ENCODE measurements at regions not wholly inside any gene's neighbourhood (a gene's known extent, or its start where the extent isn't known, plus 50 kb on each side); places are given as distances from the start of the nearest gene placed in this dataset.
A peak's percentile ranks its signal among the peaks of the same experiment; 100 is the strongest.
"Not testable (repeated sequence)": the region's sequence is repeated elsewhere in the genome, so short reads cannot be mapped to it uniquely, and the experiment has no call there.

DNA sequence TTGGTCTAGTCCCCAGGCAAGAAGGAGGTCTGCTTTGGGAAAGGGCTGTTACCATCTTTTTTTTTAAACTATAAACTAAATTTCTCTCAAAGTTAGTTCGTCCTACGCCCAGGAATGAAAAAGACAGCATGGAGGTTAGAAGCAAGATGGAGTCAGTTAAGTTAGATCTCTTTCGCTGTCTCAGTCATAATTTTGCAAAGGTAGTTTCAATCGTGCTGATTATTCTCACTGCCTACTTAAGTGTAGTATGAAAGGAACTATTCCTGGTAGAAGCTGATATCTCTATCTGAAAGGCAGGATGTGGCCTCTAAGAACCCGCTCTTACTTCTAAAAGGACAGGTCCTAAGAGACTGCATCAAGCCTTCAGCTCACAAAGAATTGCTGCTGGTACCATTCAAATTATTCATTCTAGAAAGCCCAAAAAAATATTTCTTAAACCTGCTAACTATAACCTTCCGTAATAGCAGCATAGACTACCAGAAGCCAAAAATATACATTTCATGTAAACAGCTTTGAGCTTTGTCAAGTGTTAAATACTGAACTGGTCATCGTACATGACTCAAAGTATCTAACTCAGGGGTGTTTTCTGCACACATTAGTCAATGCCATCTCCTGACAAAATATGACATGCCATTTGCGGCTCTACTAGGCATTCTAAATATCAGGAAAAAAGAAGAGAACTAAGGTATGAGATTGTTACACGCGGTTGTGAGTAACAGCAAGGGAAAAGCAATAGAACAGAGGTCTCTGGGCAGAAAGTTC, 96.0 kb upstream of the CCDC80 start:
- no peak for DNase-seq (ENCODE audit: low spot score)

- DNase-seq (ENCODE audit: low spot score), result no peak
These were observed 95.4 kb upstream of the CCDC80 start for GRCh38 chr3:112736386-112736785.

- no peak for DNase-seq (ENCODE audit: low spot score)
These were observed 95.0 kb upstream of the CCDC80 start for GRCh38 chr3:112735926-112736325.

DNA sequence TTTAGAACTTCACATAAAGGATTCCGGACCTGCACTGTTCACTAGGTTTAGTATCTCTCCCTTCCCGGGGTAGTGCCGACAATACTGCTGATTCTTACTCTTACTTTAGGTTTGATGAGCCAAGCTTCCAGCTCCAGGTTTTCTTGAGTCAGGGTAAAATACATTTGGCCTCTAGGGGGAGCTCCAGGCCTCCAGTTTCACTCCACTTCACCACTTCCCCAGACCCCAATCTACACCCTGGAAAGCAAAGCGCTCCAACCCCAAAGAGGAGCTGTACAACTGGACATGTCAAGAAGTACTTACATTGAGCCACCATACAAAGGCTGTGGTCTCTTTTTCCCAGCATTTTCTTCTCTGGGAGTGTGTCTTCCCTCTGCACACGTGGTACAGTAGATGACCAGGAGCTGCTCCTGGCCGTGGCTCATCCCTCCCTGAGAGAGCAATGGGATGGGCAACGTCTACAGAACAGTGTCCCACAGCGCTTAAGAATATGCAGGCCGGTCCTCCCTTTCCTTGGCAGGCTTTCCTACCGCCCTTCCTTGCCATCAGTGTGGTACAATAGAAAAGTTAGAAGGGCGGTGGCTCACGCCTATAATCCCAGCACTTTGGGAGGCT, 93.9 kb upstream of the CCDC80 start:
- peak; percentile 37 for DNase-seq (ENCODE audit: low spot score)

DNA sequence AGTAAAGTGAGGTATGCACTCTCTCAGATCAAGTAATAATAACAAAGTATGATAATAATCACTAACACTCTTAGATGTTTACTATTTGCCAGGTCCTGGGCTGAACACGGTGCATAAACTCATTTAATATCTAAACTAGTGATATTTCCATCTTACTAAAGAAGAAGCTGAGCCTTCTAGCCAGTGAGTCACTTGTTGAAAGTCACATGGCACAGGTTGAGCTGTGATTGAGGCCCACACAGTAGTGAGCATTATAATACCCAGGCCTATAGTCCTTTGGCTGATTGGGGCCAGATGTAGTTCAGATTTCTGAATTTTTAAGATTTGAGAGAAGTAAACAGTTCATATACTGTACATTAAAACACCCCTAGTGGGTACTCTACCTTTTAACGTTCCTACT, 93.2 kb upstream of the CCDC80 start:
- DNase-seq (ENCODE audit: low spot score), result no peak

DNA sequence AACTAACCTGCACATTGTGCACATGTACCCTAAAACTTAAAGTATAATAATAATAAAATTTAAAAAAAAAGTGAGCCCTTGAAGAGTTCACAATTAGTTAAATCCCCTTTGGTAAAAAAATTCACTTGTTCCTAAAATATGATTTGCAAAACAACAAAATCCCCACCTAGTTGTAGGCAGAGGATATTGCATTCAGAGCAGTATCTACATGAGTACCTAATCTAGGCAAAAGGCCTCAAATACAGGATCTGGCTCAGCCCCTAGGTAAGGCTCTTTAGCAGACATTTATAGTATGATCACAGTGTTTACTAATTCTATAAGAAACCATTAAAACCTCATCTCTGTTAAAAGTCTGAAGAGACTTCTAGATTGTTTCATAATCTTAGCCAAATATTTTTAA, 89.3 kb upstream of the CCDC80 start:
- DNase-seq (ENCODE audit: low spot score), result no peak

GRCh38 chr3:112721231-112721630, 80.3 kb upstream of the CCDC80 start:
- no peak for DNase-seq (ENCODE audit: low spot score)

GRCh38 chr3:112718967-112719366, 78.0 kb upstream of the CCDC80 start:
- DNase-seq (ENCODE audit: low spot score), result no peak

- no peak for DNase-seq (ENCODE audit: low spot score)
These were observed 77.6 kb upstream of the CCDC80 start for GRCh38 chr3:112718516-112718915.

- DNase-seq (ENCODE audit: low spot score), result no peak
These were observed 69.0 kb upstream of the CCDC80 start for GRCh38 chr3:112709911-112710310.

DNA sequence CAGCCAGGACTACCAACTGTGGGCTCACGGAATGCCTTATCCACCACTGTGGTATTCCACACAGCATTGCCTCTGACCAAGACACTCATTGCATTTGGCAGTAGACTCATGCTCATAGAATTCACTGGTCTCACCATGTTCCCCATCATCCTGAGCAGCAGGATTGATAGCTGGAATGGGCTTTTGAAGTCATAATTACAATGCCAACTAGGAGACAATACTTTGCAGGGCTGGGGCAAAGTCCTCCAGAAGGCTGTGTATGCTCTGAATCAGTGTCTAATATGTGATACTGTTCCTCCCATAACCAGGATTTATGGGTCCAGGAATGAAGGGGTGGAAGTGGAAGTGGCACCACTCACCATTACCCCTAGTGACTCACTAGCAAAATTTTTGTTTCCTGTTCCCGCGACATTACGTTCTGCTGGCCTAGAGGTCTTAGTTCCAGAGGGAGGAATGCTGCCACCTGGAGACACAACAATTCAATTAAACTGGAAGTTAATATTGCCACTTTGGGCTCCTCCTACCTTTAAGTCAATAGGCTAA, 58.6 kb upstream of the CCDC80 start:
- no peak for DNase-seq (ENCODE audit: low spot score)

GRCh38 chr3:112698442-112698841, 57.5 kb upstream of the CCDC80 start:
- DNase-seq (ENCODE audit: low spot score), result not testable (repeated sequence)

- DNase-seq (ENCODE audit: low spot score), result not testable (repeated sequence)
These were observed 55.3 kb upstream of the CCDC80 start for GRCh38 chr3:112696244-112696643.

DNA sequence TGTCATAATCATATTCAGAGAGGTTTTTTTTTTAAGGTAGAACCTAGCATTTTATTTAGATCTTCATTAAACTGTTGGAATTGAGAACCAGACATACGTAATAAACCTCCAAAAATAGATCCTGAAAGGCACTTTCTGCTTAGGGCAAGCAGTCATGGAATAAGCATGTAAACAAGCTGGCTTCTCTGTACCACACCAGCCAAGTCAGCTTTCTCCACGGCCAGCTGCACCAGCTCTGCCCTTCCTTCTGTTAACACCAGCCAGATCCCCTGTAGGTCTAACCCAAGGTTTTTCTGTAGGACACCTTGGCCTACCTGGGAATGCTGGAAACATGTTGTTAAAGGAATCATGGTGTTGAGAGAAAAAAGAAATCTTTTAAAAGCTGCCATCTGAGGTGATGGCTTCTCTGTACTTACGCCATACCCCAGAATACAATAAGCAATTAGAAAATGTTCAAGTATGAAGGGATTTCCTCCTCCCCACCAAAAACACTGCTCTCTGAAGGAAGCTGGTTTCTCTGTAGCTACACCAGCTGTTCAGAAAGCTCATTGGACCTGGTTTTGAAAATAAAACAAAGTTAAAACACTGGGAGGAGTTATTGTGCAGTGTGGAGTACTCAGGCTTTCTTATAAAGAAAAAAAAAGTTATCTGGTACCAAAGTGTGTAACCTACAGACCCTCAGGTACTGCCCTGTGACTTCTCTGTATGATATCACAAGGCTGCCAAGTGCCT, 54.6 kb upstream of the CCDC80 start:
- not testable (repeated sequence) for DNase-seq (ENCODE audit: low spot score)

- not testable (repeated sequence) for DNase-seq (ENCODE audit: low spot score)
These were observed 54.0 kb upstream of the CCDC80 start for GRCh38 chr3:112694906-112695305.

DNA sequence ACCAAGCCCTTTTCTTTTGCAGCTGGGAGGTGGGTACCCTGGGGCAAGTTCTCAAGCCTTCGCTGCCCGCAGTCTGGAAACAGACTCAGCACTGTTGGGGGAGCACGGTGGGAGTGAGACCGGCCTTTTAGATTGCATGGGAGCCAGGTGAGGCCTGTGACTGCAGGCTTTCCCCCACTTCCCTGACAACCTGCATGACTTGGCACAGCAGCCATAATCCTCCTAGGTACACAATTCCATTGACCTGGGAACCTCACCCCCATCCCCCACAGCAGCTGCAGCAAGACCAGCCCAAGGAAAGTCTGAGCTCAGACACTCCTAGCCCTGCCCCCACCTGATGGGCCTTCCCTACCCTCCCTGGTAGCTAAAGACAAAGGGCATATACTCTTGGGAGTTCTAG, 52.2 kb upstream of the CCDC80 start:
- no peak for DNase-seq (ENCODE audit: low spot score)
